Thyroid gland (tissue), 4 donors: ENCODE measurements at regions not wholly inside any gene's neighbourhood (a gene's known extent, or its start where the extent isn't known, plus 50 kb on each side); places are given as distances from the start of the nearest gene placed in this dataset. TPM values are rescaled to one million over a fixed set of nuclear protein-coding genes. Genes with fewer than 3 reads are reported as not detected.

Experiments used
- DNase-seq, 2 donors: peaks; one replicate each; pipeline ENCODE4 v3.0.0-alpha.2; 2019
- H3K27ac ChIP-seq, 3 donors: fragments of 200-600 bp; sonication (generic); 1 replicate in 2 of 3; 2 replicates in 1 of 3; pipeline ENCODE4 v1.5.1; 2016 to 2019; ENCODE audit warnings: mild to moderate bottlenecking in 1 of 3, moderate library complexity in 1 of 3
- H3K27me3 ChIP-seq: fragments of 200-600 bp; sonication (generic); one replicate; pipeline ENCODE4 v1.5.1; 2019
- H3K36me3 ChIP-seq, 2 donors: fragments of 200-600 bp; sonication (generic); one replicate each; pipeline ENCODE4 v1.5.1; 2016 to 2019
- H3K4me1 ChIP-seq, 2 donors: fragments of 200-600 bp; sonication (generic); one replicate each; pipeline ENCODE4 v1.5.1; 2017 to 2019
- H3K4me3 ChIP-seq, 3 donors: fragments of 200-600 bp; sonication (generic); replicated peaks in 1 of 3; 1 replicate in 2 of 3; 2 replicates in 1 of 3; pipeline ENCODE4 v1.5.1; 2016; ENCODE audit warnings: mild to moderate bottlenecking in 1 of 3
- H3K9me3 ChIP-seq: fragments of 200-600 bp; sonication (generic); one replicate; pipeline ENCODE4 v1.5.1; 2017
- CTCF ChIP-seq, 6 experiments: fragments of 200-600 bp in 3 of 6; fragments of 450-650 bp in 3 of 6; sonication (generic) in 3 of 6; IDR thresholded peaks; one replicate each; pipeline ENCODE4 v1.5.1; 2016 to 2019; ENCODE audit warnings: antibody characterized with exemption in 6 of 6, mild to moderate bottlenecking in 2 of 6, inconsistent platforms in 1 of 6, moderate library complexity in 1 of 6
- POLR2A ChIP-seq, 2 donors: fragments of 450-650 bp; IDR thresholded peaks; one replicate each; pipeline ENCODE4 v1.6.1; 2017; ENCODE audit warnings: antibody characterized with exemption in 2 of 2, mild to moderate bottlenecking in 2 of 2, moderate library complexity in 1 of 2
- WGBS, 2 donors: methylation state at CpG; one replicate each; pipeline ENCODE4 v1.1.5; 2017; 5-methylcytosine and 5-hydroxymethylcytosine counted together
- intact Hi-C: fragments of 100-400 bp; cut with DNase I; formaldehyde crosslinking; loops from one replicate; pipeline ENCODE4 v1.15.1; 2023
- small RNA-seq: library from RNA; depleted of rRNA; stranded (forward); fragments of <200 nt; gene quantifications from one replicate; pipeline ENCODE3, GENCODE V24; 2016

GRCh38 chr9:784916-785315 is 56.6 kb upstream of the DMRT1 start:
- WGBS, 2 donors, result 81 to 82% methylated on average over 2 of the region's 2 CpGs
- TF ChIP-seq CTCF (IDR thresholded peaks at IDR 0.05) (no peak), POLR2A (IDR thresholded peaks at IDR 0.05) (no peak)

GRCh38 chr9:785997-786396 is 55.5 kb upstream of the DMRT1 start:
- WGBS, 2 donors, result 89% methylated on average over 5 of the region's 5 CpGs
- Histone ChIP-seq H3K4me1 (peaks cover 0 to 20% of the 10 kb centered on the region in 2 donors), H3K27me3 (no peaks in the 10 kb centered on the region), H3K36me3 (no peaks in the 10 kb centered on the region), H3K4me3 (no peak overlapping the region), H3K9me3 (no peaks in the 10 kb centered on the region), H3K27ac (peak overlapping the region in 2 of 3 donors; percentile 1 to 53)
- intact Hi-C loops, result no loop called here
- TF ChIP-seq CTCF (IDR thresholded peaks at IDR 0.05) (no peak), POLR2A (IDR thresholded peaks at IDR 0.05) (no peak)
- DNase-seq, result no peak

More at GRCh38 chr9:784916-785315, 56.6 kb upstream of the DMRT1 start:
- no peak overlapping the region for H3K4me3 ChIP-seq
- DNase-seq, result no peak
- intact Hi-C loops, result no loop called here
- H3K36me3 ChIP-seq, result no peaks in the 10 kb centered on the region
- no peaks in the 10 kb centered on the region for H3K9me3 ChIP-seq
- H3K4me1 ChIP-seq, result peaks cover 0 to 16% of the 10 kb centered on the region in 2 donors
- no peak overlapping the region for H3K27ac ChIP-seq
- H3K27me3 ChIP-seq, result no peaks in the 10 kb centered on the region

- H3K9me3 ChIP-seq, result no peaks in the 10 kb centered on the region
Observed at GRCh38 chr9:786405-786804, 55.1 kb upstream of the DMRT1 start.

GRCh38 chr9:788777-789176 is 52.7 kb upstream of the DMRT1 start:
- no peaks in the 10 kb centered on the region for H3K36me3 ChIP-seq
- peaks cover 0 to 25% of the 10 kb centered on the region in 2 donors for H3K4me1 ChIP-seq
- H3K27me3 ChIP-seq, result no peaks in the 10 kb centered on the region
- intact Hi-C loops, result no loop called here
- WGBS, 2 donors, result 96 to 98% methylated on average over 6 of the region's 6 CpGs
- DNase-seq, result no peak
- H3K9me3 ChIP-seq, result no peaks in the 10 kb centered on the region
- TF ChIP-seq POLR2A (IDR thresholded peaks at IDR 0.05) (no peak), CTCF (IDR thresholded peaks at IDR 0.05) (no peak)
- no peak overlapping the region for H3K4me3 ChIP-seq
- H3K27ac ChIP-seq, result peak overlapping the region in 1 of 3 donors; percentile 43

More at GRCh38 chr9:786405-786804, 55.1 kb upstream of the DMRT1 start:
- H3K27me3 ChIP-seq, result no peaks in the 10 kb centered on the region
- H3K4me3 ChIP-seq, result no peak overlapping the region
- H3K4me1 ChIP-seq, result peaks cover 0 to 20% of the 10 kb centered on the region in 2 donors
- WGBS, 2 donors, result 54 to 61% methylated on average over 6 of the region's 6 CpGs
- peak; percentile 30 to 34 for DNase-seq
- H3K27ac ChIP-seq, result peak overlapping the region in 2 of 3 donors; percentile 53
- intact Hi-C loops, result no loop called here
- TF ChIP-seq POLR2A (IDR thresholded peaks at IDR 0.05) (no peak), CTCF (IDR thresholded peaks at IDR 0.05) (no peak)
- H3K36me3 ChIP-seq, result no peaks in the 10 kb centered on the region

Small RNA genes in the stretch of these regions (small RNA-seq; reads per million reads assigned to genes)
- gene AL392089.1 (not detected), gene RNU6-1327P (not detected)
